Left kidney (tissue), 1 donor: ENCODE measurements at regions not wholly inside any gene's neighbourhood (a gene's known extent, or its start where the extent isn't known, plus 50 kb on each side); places are given as distances from the start of the nearest gene placed in this dataset.
"Not testable (repeated sequence)": the region's sequence is repeated elsewhere in the genome, so short reads cannot be mapped to it uniquely, and the experiment has no call there.

ENCODE experiments used
- DNase-seq: peaks from one replicate; pipeline ENCODE4 v3.0.0-alpha.2; 2013

DNA sequence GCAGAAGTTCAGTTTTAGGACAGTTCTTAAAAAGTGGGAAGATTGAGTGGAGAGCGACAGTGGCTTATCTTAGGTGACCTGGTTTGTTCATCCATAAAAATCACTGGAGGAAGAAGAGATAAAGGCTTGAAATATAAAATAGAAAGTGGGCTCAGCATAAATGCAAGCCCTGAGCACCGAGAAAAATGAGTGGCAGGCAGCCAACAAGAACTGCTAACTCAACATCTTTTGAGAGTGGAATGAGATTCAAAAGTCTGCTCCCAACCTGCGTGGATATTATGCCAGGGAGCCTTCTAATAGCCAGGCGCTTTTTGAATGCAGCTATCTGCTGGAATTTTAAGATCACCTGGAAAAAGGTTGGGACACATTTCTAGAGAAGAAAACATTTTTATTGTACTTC is 666.5 kb downstream of the FLRT2 start:
- DNase-seq, result peak; percentile 32

DNA sequence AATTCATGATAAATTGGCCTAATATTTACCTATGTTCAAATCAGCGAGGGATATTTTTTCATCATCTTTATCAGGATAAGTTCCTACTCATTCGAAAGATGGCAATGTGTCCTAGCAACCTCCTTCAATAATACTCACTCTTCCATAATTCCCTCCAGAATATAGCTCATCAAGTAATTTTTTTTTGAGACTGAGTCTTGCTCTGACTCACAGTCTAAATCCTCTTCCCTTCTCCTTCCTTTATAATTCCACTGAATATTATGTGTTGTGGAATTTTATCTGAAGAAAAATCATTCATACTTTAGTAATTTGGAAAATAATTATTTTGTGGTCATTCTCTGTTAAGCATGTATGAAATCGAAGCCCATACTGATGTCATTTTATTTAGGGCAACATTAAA is 663.8 kb downstream of the FLRT2 start:
- no peak for DNase-seq

DNA sequence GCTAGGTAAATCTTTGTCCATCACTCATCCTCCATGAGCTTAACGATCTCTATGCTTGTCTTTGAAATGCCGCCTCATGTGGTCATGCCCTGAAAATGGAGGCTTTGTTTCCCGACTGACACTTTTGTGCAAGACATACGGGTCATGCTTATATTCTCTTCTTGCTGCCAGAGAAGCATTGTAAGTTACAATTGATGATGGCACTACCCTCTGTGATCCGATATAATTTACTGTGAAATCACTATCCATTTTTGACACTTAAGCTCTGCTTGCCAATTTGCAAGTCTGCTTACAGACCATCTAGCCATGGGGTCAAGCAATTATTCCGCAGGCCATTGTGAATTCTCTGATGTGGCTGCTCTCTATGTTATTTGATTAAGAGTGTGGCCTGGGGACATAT is 650.0 kb downstream of the FLRT2 start:
- DNase-seq, result no peak

- DNase-seq, result no peak
Measured at GRCh38 chr14:86168371-86168770, 638.4 kb downstream of the FLRT2 start.

DNA sequence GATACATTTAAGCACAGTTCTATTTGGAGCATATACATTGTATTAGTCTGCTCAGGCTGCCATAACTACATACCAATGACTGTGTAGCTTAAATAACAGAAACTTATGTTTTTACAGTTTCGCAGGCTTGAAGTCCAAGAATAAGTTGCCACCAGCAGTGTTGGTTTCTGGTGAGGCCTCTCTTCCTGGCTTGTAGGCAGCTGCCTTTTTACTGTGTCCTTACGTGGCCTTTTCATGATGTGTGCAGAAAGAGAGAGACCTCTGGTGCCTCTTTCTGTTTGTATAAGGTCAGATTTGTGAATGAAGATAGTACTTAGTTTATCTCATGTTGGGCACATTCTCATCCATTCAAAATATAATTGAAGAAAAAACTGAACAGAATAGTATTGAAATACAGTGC is 636.6 kb downstream of the FLRT2 start:
- no peak for DNase-seq

- no peak for DNase-seq
Measured at GRCh38 chr14:86153480-86153879, 623.5 kb downstream of the FLRT2 start.

- DNase-seq, result no peak
Measured at GRCh38 chr14:86143248-86143647, 613.3 kb downstream of the FLRT2 start.

DNA sequence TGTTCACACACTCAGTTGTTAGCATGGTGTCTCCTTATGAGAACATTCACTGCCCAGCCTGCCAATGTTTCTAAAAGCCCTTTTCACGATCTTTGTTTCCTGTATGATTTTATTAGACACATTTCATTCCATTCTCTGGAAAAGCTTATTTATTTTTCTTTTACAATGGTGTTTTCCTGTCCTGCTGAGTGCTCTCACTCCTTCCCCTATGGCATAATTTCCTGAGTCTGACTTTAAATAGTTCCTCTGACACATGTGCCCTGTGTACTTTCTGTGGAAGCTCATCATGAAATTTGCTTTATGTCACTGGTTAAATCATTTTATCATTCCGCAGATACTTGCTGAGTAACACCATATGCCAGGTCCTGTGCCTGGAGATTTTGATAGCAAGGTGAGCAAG is 612.0 kb downstream of the FLRT2 start:
- no peak for DNase-seq

DNA sequence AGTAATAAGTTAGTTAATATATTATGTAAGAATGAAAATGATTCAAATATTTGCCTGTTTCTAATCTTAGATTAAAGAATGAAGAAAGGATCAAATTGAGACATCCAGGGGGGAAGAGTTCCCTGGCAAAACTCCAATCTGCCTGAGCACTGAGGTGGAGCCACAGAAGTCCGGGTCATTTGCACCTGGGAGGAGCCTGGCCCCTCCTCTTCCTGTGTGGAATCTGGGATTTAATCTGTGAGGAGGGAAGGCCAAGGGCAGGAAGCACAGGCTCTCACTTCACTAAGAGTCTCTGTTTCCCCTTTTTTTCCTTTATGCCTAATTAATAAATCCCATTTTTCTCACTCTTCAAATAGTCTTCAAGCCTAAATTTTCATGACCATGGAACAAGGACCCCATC is 599.5 kb downstream of the FLRT2 start:
- DNase-seq, result no peak

DNA sequence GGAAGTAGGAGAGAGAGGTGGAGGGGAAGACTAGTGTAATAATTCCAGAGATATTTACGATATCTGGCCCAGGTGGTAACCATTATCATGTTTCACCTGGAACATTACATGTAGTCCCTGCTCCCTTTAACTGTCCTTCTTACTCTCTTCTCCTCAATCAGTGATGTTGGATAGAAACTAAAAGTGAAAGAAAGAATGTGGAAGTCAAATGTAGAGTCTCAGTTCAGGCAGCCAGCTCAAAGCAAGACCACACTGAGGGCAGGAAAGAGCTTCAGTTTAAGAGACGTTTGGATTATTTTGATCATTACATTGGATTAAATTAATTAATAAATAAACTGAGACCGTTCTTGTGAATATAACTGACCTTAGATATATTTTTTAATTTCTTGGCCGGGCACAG is 594.4 kb downstream of the FLRT2 start:
- no peak for DNase-seq

DNA sequence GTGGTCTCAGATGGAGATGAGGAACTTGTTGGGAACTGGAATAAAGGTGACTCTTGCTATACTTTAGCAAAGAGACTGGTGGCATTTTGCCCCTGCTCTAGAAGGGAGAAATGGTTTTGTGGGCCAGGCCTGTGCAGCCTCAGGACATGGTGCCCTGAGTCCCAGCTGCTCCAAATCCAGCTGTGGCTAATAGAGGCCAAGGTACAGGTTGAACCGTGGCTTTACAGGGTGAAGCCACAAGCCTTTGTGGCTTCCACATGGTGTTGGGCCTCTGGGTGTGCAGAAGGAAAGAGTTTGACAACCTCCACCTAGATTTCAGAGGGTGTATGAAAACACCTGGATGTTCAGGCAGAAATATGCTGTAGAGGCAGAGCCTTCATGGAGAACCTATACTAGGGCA is 586.0 kb downstream of the FLRT2 start:
- DNase-seq, result no peak

DNA sequence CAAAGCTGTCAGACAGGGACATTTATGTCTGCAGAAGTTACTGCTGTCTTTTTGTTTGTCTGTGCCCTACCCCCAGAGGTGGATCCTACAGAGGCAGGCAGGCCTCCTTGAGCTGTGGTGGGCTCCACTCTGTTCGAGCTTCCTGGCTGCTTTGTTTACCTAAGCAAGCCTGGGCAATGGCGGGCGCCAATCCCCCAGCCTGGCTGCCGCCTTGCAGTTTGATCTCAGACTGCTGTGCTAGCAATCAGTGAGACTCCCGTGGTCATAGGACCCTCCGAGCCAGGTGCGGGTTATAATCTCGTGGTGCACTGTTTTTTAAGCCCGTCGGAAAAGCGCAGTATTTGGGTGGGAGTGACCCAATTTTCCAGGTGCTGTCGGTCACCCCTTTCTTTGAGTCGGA is 580.9 kb downstream of the FLRT2 start:
- DNase-seq, result not testable (repeated sequence)

DNA sequence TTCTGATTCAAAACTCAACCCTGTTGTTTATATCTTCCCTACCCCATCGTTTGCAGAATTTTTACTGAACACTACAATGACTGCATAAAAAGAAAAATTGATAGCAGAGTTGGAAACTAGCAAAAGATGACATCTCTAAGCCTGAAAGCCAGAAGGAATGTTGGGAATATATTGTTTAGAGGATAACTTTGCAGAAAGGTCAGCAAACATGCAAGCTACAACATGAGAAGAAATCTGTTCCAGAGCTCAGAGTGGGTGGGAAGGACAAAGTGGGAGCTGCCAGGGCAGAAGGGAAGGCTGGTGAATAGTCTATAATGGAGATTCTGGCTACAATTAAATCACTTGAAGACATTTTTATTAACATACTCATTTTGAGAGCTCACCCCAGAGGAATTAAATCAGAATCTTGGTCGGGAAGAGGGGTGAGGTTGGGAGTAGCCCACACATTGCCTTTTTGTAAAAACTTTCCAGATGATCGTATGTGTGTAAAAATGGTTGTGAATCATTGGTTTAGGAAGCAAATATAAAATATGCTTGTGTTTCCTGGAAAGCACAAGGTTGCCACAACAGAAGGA is 574.8 kb downstream of the FLRT2 start:
- no peak for DNase-seq

GRCh38 chr14:86094512-86094911 is 564.6 kb downstream of the FLRT2 start:
- DNase-seq, result no peak

- no peak for DNase-seq
Measured at GRCh38 chr14:86091811-86092210, 561.9 kb downstream of the FLRT2 start.

DNA sequence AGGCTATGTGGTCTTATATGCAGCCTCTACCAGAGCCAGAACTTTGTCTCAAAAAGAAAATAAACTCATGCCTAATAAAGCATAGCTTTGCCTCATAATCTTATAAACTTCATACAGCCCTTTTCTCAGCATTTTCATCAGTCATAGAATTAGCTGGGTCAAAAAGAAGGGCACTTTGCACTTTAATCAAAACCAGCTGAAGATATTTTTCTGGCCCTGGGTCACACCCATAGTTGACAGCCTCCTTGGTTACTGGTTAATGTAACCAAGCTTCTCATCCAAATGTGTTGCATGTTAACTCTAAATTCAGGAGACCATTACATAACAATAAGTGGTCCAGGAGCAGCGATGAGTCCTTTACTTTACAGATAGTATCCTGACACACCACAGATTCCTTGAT is 558.2 kb downstream of the FLRT2 start:
- no peak for DNase-seq

DNA sequence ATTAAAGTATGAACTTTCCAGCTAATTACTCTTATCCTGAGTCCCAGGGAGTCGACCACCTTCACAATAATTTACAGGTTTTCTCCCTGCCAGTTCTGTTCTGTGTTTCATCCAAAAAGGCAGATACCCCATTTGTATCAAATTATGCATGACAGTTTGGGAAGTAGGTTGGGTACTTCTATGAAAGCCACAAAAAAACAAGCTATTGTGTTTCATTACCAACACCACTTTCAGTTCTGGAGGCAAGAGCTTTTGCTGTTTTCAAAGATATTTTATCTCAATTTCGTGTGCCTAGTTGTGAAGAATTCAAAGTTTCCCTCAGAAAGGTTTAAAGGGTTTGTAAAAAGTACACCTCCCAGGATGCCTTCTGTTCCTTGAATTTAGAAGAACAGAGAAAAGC is 557.4 kb downstream of the FLRT2 start:
- no peak for DNase-seq

- no peak for DNase-seq
Measured at GRCh38 chr14:86086962-86087361, 557.0 kb downstream of the FLRT2 start.

- no peak for DNase-seq
Measured at GRCh38 chr14:86084097-86084496, 554.2 kb downstream of the FLRT2 start.

DNA sequence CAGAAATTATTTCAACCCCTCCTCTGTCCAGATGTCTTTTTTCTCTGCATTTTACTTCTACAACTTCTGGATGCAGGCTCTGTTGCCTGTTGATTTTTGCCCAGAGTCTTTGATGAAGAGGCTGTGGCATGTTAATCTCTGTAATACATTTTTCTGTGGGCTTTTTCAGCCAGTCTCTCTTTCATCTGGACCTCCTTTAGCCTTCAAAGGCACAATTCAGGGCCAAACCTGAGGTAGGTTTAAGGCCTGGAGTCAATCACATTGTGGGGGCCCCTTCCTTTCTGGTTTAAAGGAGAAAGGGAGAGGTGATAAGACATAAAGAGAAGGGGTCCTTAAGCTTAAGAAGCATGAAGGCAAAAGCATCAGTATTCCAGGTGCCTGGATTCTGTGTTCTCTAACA is 553.7 kb downstream of the FLRT2 start:
- no peak for DNase-seq

DNA sequence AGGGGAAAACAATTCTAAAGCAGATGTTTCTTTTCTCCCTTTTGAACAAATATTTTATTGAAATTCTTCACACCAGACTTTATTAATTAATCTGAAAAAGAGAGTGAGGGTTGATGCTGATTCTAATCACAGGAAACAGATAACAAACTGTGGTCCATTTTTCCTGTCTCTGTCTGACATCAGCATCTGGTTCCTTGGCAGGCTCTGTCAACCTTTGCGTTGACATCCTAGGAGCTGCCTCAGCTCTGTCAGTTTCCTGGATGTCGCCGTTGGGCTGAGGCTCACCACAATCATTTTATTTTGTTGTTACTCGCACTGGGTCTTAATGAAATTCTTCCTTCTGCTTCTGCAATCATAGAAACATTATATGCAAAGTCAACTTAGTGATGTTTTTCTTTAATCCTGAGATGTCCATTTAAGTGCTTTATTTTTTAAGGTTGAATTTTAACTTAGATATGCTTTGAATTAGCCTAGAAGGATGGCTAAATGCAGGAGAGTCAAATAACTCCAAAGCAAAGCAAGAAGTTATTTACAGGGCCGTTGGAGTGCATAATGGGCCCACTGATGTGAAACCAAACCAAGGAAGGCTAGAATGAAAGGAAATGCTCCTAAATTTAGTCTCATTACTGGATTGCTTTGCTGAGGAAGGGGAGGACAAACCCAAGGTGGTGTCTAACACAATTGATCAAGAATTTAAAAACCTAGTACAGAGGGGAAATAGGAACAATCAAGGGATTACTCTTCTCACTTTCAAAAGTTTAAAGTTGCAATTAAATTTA is 542.4 kb downstream of the FLRT2 start:
- no peak for DNase-seq

GRCh38 chr14:86066651-86067050 is 536.7 kb downstream of the FLRT2 start:
- DNase-seq, result peak; percentile 38

DNA sequence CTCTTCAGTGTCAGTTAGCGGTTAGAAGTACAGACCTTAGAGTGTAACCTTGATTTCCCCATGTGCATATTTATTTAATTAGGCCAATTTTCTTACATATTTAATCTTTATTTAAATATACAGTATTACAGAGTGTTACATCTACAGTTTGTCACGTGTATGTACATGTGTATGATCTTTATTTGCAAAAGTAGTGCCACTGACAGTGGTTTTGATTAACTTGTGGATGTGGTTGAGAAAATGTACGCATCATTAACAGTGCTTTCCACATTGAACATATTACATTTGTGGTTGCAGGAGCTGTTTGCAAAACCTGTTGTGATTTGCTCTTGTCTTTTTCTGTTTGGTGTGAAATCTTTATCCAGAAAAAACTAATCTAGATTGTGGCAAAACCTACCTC is 535.5 kb downstream of the FLRT2 start:
- no peak for DNase-seq

DNA sequence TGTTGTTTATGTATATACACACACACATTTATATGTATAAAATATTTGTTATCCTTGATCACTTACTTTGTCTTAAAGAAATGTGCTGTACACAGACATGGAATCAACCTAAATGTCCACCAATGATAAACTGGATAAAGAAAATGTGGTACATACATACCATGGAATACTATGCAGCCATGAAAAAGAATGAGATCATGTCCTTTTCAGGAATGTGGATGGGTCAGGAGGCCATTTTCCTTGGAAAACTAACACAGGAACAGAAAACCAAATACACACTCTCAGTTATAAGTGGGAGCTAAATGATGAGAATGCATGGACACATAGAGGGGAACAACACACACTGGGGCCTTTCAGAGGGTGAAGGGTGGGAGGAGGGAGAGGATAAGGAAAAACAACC is 534.7 kb downstream of the FLRT2 start:
- not testable (repeated sequence) for DNase-seq
